NCI-H1436 (cell line): ENCODE measurements at regions not wholly inside any gene's neighbourhood (a gene's known extent, or its start where the extent isn't known, plus 50 kb on each side); places are given as distances from the start of the nearest gene placed in this dataset.
"Not testable (repeated sequence)": the region's sequence is repeated elsewhere in the genome, so short reads cannot be mapped to it uniquely, and the experiment has no call there.

Experiments
- DNase-seq: peaks from one replicate; lab custom pipeline; 2025; lab: John Stamatoyannopoulos, UW

- DNase-seq, result no peak
Measured at GRCh38 chr20:48405909-48406308, 421.9 kb downstream of the PREX1 start.

GRCh38 chr20:48404598-48404997 lies 423.2 kb downstream of the PREX1 start:
- DNase-seq, result no peak

- DNase-seq, result no peak
Measured at GRCh38 chr20:48403167-48403761, 424.5 kb downstream of the PREX1 start.

GRCh38 chr20:48401359-48401758 lies 426.4 kb downstream of the PREX1 start:
- DNase-seq, result no peak

GRCh38 chr20:48400009-48400408 lies 427.8 kb downstream of the PREX1 start:
- DNase-seq, result no peak

GRCh38 chr20:48398506-48399449 lies 429.0 kb downstream of the PREX1 start:
- DNase-seq, result no peak

GRCh38 chr20:48396981-48397861 lies 430.6 kb downstream of the PREX1 start:
- not testable (repeated sequence) for DNase-seq

GRCh38 chr20:48395816-48396546 lies 431.8 kb downstream of the PREX1 start:
- no peak for DNase-seq

GRCh38 chr20:48394415-48395081 lies 433.3 kb downstream of the PREX1 start:
- DNase-seq, result no peak

- no peak for DNase-seq
Measured at GRCh38 chr20:48393737-48394314, 434.0 kb downstream of the PREX1 start.

- DNase-seq, result no peak
Measured at GRCh38 chr20:48393311-48393685, 434.5 kb downstream of the PREX1 start.

GRCh38 chr20:48392407-48393310 lies 435.1 kb downstream of the PREX1 start:
- DNase-seq, result no peak

- DNase-seq, result no peak
Measured at GRCh38 chr20:48390981-48391380, 436.8 kb downstream of the PREX1 start.

GRCh38 chr20:48387675-48388074 lies 440.1 kb downstream of the PREX1 start:
- DNase-seq, result no peak

GRCh38 chr20:48385527-48385926 lies 442.3 kb downstream of the PREX1 start:
- no peak for DNase-seq

GRCh38 chr20:48385114-48385513 lies 442.7 kb downstream of the PREX1 start:
- no peak for DNase-seq

- DNase-seq, result no peak
Measured at GRCh38 chr20:48384147-48384818, 443.5 kb downstream of the PREX1 start.

GRCh38 chr20:48383252-48383651 lies 444.5 kb downstream of the PREX1 start:
- DNase-seq, result no peak

- DNase-seq, result no peak
Measured at GRCh38 chr20:48382304-48382703, 445.5 kb downstream of the PREX1 start.
